Thoracic aorta (tissue), 2 donors: ENCODE measurements at regions not wholly inside any gene's neighbourhood (a gene's known extent, or its start where the extent isn't known, plus 50 kb on each side); places are given as distances from the start of the nearest gene placed in this dataset.

ENCODE experiments used
- ATAC-seq: fragments of 150-250 bp; one replicate; pipeline ENCODE4 v1.8.0; 2017; ENCODE audit warnings: low read depth; ENCODE audit not compliant: insufficient number of reproducible peaks, low FRiP score
- DNase-seq: peaks from one replicate; pipeline ENCODE4 v3.0.0-alpha.2; 2020; ENCODE audit warnings: low spot score
- H3K27ac ChIP-seq, 2 donors: fragments of 200-600 bp; sonication (generic); 1 replicate in 1 of 2; 2 replicates in 1 of 2; pipeline ENCODE4 v1.5.1; 2016; ENCODE audit warnings: mild to moderate bottlenecking in 2 of 2, moderate library complexity in 2 of 2
- H3K27me3 ChIP-seq: fragments of 200-600 bp; sonication (generic); replicated peaks from 2 replicates; pipeline ENCODE4 v1.6.0; 2016; ENCODE audit warnings: mild to moderate bottlenecking; ENCODE audit not compliant: insufficient read depth
- H3K36me3 ChIP-seq: fragments of 200-600 bp; sonication (generic); one replicate; pipeline ENCODE4 v1.5.1; 2016
- H3K4me1 ChIP-seq, 2 donors: fragments of 200-600 bp; sonication (generic); 1 replicate in 1 of 2; 2 replicates in 1 of 2; pipeline versions ENCODE4 v1.5.1 to v1.6.0; 2016; ENCODE audit warnings: low read depth in 2 of 2, mild to moderate bottlenecking in 1 of 2; ENCODE audit not compliant: control insufficient read depth in 1 of 2
- H3K4me3 ChIP-seq: fragments of 200-600 bp; sonication (generic); 2 replicates; pipeline ENCODE4 v1.5.1; 2016; ENCODE audit warnings: mild to moderate bottlenecking
- H3K9me3 ChIP-seq: fragments of 200-600 bp; sonication (generic); 2 replicates; pipeline ENCODE4 v1.5.1; 2016
- TF ChIP-seq, protein P1 (sequence below): fragments of 200-600 bp; sonication (generic); IDR thresholded peaks from one replicate; pipeline ENCODE4 v1.5.1; 2019; ENCODE audit warnings: antibody characterized with exemption

DNA sequence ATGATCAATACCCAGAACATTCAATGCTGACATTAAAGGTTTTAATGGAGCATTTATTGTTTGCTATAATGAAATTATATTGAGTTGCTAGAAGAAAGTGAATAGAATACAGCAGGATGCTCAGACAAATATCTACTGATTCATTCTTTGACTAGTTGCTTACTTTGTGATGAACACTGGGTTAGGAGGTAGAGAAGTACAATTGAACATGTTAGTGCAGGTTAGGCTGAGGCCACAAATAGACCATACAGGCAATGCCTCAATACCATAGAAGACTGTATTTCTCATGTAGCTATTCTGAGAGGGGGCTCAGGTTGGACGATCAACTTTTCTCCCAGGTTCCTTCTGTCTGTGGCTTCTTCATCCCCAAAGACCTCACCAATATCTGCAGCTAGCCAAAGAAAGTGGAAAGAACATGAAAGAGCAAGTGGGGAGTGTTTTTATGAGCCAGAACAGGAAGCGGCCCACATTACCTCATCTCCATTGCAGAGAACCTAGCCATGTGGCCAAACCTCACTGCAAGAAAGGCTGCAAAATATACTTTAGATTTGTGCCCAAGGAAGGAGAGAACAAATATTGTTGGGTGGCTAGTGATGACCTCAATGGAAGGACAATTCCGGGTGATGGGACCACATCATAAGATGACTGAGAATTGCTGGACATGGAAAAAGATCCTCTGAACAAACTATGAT, 180.3 kb upstream of the GATB start:
- no peaks in the 10 kb centered on the region for H3K9me3 ChIP-seq
- H3K4me3 ChIP-seq = no peak overlapping the region
- TF ChIP-seq, protein P1, sequence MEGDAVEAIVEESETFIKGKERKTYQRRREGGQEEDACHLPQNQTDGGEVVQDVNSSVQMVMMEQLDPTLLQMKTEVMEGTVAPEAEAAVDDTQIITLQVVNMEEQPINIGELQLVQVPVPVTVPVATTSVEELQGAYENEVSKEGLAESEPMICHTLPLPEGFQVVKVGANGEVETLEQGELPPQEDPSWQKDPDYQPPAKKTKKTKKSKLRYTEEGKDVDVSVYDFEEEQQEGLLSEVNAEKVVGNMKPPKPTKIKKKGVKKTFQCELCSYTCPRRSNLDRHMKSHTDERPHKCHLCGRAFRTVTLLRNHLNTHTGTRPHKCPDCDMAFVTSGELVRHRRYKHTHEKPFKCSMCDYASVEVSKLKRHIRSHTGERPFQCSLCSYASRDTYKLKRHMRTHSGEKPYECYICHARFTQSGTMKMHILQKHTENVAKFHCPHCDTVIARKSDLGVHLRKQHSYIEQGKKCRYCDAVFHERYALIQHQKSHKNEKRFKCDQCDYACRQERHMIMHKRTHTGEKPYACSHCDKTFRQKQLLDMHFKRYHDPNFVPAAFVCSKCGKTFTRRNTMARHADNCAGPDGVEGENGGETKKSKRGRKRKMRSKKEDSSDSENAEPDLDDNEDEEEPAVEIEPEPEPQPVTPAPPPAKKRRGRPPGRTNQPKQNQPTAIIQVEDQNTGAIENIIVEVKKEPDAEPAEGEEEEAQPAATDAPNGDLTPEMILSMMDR = no peak
- no peaks in the 10 kb centered on the region for H3K27me3 ChIP-seq
- H3K36me3 ChIP-seq = no peaks in the 10 kb centered on the region
- DNase-seq = no peak
- no peak overlapping the region for H3K27ac ChIP-seq
- H3K4me1 ChIP-seq = no peaks in the 10 kb centered on the region
- no peak for ATAC-seq

DNA sequence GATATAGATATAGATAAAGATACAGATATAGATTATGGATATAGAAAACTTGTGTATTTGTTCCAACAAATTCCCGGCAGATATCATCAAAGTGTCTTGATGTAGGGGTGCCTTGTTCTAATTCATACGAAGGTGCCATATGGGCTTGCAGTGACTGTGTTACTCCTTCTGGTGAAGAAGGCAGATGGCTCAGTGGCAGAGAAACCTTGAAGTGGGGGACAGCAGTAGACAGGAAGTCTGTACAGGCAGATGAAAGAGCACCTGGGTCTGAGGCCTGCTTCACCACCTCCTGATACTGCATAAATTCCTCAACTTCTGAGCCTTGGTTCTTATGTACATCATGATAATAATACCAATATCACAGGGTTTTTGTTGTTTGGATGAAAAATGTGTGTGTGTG, 179.5 kb upstream of the GATB start:
- DNase-seq (no peak), ATAC-seq (no peak)
- Histone ChIP-seq H3K4me1 (no peaks in the 10 kb centered on the region), H3K27ac (no peak overlapping the region), H3K27me3 (no peaks in the 10 kb centered on the region), H3K4me3 (no peak overlapping the region), H3K36me3 (no peaks in the 10 kb centered on the region), H3K9me3 (no peaks in the 10 kb centered on the region)
- TF ChIP-seq, protein P1 = no peak

DNA sequence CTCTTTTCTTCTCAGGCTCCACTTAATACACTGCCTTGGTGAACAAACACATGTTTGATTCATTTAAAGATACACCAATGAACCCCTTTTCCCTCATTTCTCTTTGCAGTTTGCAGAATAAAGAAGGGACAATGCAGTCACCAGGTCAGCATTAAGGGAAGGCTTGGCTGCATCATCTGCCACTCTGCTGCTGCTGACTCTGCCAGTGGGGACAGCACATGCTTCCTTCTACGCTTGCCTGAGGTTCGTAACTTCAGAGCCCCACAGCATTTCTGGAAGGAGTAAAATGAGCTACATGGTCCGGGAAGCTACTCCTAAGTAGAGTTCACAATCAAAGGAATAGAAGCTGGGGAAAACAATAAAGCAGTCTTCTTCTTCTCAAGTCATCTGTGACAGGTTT, 178.9 kb upstream of the GATB start:
- no peaks in the 10 kb centered on the region for H3K36me3 ChIP-seq
- no peaks in the 10 kb centered on the region for H3K9me3 ChIP-seq
- no peak overlapping the region for H3K4me3 ChIP-seq
- no peak overlapping the region for H3K27ac ChIP-seq
- TF ChIP-seq, protein P1 = no peak
- DNase-seq (no peak), ATAC-seq (no peak)
- H3K4me1 ChIP-seq = no peaks in the 10 kb centered on the region
- no peaks in the 10 kb centered on the region for H3K27me3 ChIP-seq

DNA sequence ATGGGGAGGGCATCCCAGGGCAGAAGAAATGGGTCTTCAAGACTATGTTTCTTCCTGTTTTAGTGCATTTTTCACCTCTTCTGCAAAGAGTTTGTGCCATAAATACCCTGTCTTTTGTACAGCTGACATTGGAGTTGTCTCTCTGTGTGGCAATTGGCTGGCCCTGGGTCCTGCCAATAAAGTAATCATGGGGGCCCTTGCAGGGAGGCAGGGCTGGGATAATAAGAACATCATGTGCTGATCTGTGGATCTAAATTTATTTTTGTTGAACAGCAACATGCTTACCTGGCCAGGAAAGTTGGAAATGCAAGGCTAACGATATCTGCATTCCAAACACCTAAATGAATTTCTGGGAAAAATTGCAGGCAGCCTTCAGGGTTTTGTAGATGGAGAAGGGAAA, 174.6 kb upstream of the GATB start:
- TF ChIP-seq, protein P1 = no peak
- DNase-seq = no peak
- no peak overlapping the region for H3K4me3 ChIP-seq
- H3K9me3 ChIP-seq = no peaks in the 10 kb centered on the region
- H3K27ac ChIP-seq = no peak overlapping the region
- H3K4me1 ChIP-seq = no peaks in the 10 kb centered on the region
- H3K36me3 ChIP-seq = no peaks in the 10 kb centered on the region
- no peak for ATAC-seq
- no peaks in the 10 kb centered on the region for H3K27me3 ChIP-seq

DNA sequence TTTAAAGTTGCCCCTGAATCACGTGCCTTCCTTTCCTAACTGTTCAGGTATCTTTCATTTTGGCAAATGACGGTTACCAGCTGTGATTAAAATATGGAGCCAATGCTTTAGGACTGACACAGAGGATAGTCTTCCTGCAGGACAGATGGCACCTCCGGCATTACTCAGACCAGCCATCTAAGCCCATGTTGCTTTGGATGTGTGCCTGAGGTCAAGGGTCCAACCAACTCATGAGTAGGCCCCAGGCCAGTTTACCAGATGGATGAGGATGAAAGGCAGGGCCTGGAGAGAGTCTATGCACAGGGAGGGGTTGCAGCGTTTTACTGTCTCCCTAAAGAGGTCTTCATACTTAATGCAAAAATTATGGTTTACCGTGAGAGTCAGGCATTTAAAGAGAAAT, 174.0 kb upstream of the GATB start:
- H3K9me3 ChIP-seq = no peaks in the 10 kb centered on the region
- no peak overlapping the region for H3K4me3 ChIP-seq
- H3K36me3 ChIP-seq = no peaks in the 10 kb centered on the region
- TF ChIP-seq, protein P1 = no peak
- ATAC-seq (no peak), DNase-seq (no peak)
- no peak overlapping the region for H3K27ac ChIP-seq
- no peaks in the 10 kb centered on the region for H3K27me3 ChIP-seq
- H3K4me1 ChIP-seq = no peaks in the 10 kb centered on the region
